A549 (cell line): ENCODE measurements at regions not wholly inside any gene's neighbourhood (a gene's known extent, or its start where the extent isn't known, plus 50 kb on each side); places are given as distances from the start of the nearest gene placed in this dataset.

Experiments used
- EP300 ChIP-seq, 2 experiments: fragments of >200 bp; sonication (Bioruptor Twin); formaldehyde crosslinking; IDR thresholded peaks; 2 replicates in 1 of 2; 3 replicates in 1 of 2; pipeline ENCODE4 v1.6.1; 2016 to 2017
- ESRRA ChIP-seq: fragments of 150-350 bp; IDR thresholded peaks from 2 replicates; pipeline ENCODE4 v1.6.1; 2014; ENCODE audit warnings: mild to moderate bottlenecking, low read length, borderline replicate concordance
- HDAC2 ChIP-seq: fragments of 200-600 bp; sonication (generic); IDR thresholded peaks from 2 replicates; pipeline ENCODE4 v1.6.1; 2016
- MAZ ChIP-seq: fragments of 150-350 bp; IDR thresholded peaks from 2 replicates; pipeline ENCODE4 v1.6.1; 2014; ENCODE audit warnings: antibody characterized with exemption, low read depth, low read length, borderline replicate concordance
- MYC ChIP-seq: IDR thresholded peaks from 2 replicates; pipeline ENCODE4 v1.6.1; 2012; ENCODE audit warnings: mild to moderate bottlenecking, inconsistent platforms, low read length, improper control_type of control experiment, borderline replicate concordance
- PBX3 ChIP-seq: IDR thresholded peaks from 2 replicates; pipeline ENCODE4 v1.6.1; 2012
- POLR2A ChIP-seq: IDR thresholded peaks from 2 replicates; pipeline ENCODE4 v1.6.1; 2012; ENCODE audit warnings: mild to moderate bottlenecking, low read length
- RCOR1 ChIP-seq: fragments of 150-350 bp; IDR thresholded peaks from 2 replicates; pipeline ENCODE4 v1.6.1; 2014; ENCODE audit warnings: antibody characterized with exemption, low read length, low read depth
- RFX5 ChIP-seq: fragments of 450-650 bp; IDR thresholded peaks from 2 replicates; pipeline ENCODE4 v1.7.1; 2014; ENCODE audit warnings: antibody characterized with exemption, mild to moderate bottlenecking, moderate library complexity
- RNF2 ChIP-seq: fragments of 200-600 bp; sonication (generic); IDR thresholded peaks from 2 replicates; pipeline ENCODE4 v1.6.1; 2016; ENCODE audit warnings: low read depth, mild to moderate bottlenecking, antibody characterized with exemption, moderate library complexity, borderline replicate concordance
- TF ChIP-seq, protein P1 (sequence below): fragments of >200 bp; sonication (Bioruptor Twin); formaldehyde crosslinking; IDR thresholded peaks from 3 replicates; pipeline ENCODE4 v1.5.1; 2016
- TF ChIP-seq, protein P2 (sequence below): fragments of 450-650 bp; IDR thresholded peaks from 2 replicates; pipeline ENCODE4 v1.6.1; 2014; ENCODE audit warnings: antibody characterized with exemption

GRCh38 chr5:92500752-92501151 is 1080.3 kb downstream of the NR2F1-AS1 start:
- TF ChIP-seq POLR2A (no peak), RFX5 (no peak), MAZ (no peak), RCOR1 (no peak), PBX3 (no peak), EP300 (IDR thresholded peaks at IDR 0.05) (no peak), ESRRA (no peak), RNF2 (no peak), HDAC2 (no peak), MYC (no peak)
- TF ChIP-seq, protein P1, sequence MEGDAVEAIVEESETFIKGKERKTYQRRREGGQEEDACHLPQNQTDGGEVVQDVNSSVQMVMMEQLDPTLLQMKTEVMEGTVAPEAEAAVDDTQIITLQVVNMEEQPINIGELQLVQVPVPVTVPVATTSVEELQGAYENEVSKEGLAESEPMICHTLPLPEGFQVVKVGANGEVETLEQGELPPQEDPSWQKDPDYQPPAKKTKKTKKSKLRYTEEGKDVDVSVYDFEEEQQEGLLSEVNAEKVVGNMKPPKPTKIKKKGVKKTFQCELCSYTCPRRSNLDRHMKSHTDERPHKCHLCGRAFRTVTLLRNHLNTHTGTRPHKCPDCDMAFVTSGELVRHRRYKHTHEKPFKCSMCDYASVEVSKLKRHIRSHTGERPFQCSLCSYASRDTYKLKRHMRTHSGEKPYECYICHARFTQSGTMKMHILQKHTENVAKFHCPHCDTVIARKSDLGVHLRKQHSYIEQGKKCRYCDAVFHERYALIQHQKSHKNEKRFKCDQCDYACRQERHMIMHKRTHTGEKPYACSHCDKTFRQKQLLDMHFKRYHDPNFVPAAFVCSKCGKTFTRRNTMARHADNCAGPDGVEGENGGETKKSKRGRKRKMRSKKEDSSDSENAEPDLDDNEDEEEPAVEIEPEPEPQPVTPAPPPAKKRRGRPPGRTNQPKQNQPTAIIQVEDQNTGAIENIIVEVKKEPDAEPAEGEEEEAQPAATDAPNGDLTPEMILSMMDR: no peak
- TF ChIP-seq, protein P2, sequence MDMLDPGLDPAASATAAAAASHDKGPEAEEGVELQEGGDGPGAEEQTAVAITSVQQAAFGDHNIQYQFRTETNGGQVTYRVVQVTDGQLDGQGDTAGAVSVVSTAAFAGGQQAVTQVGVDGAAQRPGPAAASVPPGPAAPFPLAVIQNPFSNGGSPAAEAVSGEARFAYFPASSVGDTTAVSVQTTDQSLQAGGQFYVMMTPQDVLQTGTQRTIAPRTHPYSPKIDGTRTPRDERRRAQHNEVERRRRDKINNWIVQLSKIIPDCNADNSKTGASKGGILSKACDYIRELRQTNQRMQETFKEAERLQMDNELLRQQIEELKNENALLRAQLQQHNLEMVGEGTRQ: no peak
